ENCODE measurements at regions not wholly inside any gene's neighbourhood (a gene's known extent, or its start where the extent isn't known, plus 50 kb on each side); places are given as distances from the start of the nearest gene placed in this dataset.

GRCh38 chr5:120386981-120387380 is 77.1 kb upstream of the PRR16 start:
- Histone ChIP-seq H3K27me3 (no peaks in the 10 kb centered on the region), H3K27ac (peak overlapping the region in 4 of 5 donors; percentile 13 to 59 (median 41)), H3K4me3 (no peak overlapping the region), H3K36me3 (no peaks in the 10 kb centered on the region), H3K4me1 (peaks cover 0 to 5% (median 0%) of the 10 kb centered on the region in 4 donors), H3K9me3 (no peaks in the 10 kb centered on the region)
- no peak for DNase-seq
- no peak for TF ChIP-seq POLR2AphosphoS5 (IDR thresholded peaks at IDR 0.05)
- TF ChIP-seq EP300 (IDR thresholded peaks at IDR 0.05) = no peak
- no peak for TF ChIP-seq POLR2A (IDR thresholded peaks at IDR 0.05)
- no peak for TF ChIP-seq CTCF (IDR thresholded peaks at IDR 0.05)
- intact Hi-C loops (cut with DNase I; ENCODE audit: low total_unique reads) = no loop called here

- intact Hi-C loops (cut with DNase I; ENCODE audit: low total_unique reads) = no loop called here
- Histone ChIP-seq H3K4me1 (peaks cover 0 to 5% (median 0%) of the 10 kb centered on the region in 4 donors), H3K36me3 (no peaks in the 10 kb centered on the region), H3K27me3 (no peaks in the 10 kb centered on the region), H3K9me3 (no peaks in the 10 kb centered on the region), H3K4me3 (no peak overlapping the region), H3K27ac (peak overlapping the region in 4 of 5 donors; percentile 36 to 77 (median 50))
- 29 to 51% (median 48%) methylated on average over 1 of the region's 1 CpG for WGBS, 5 donors
- TF ChIP-seq POLR2AphosphoS5 (IDR thresholded peaks at IDR 0.05) (peak in 1 of 3 donors; percentile 29), CTCF (IDR thresholded peaks at IDR 0.05) (no peak), POLR2A (IDR thresholded peaks at IDR 0.05) (no peak)
- no peak for DNase-seq
Observed at GRCh38 chr5:120388016-120388781, 75.9 kb upstream of the PRR16 start.

GRCh38 chr5:120394259-120394658 is 69.8 kb upstream of the PRR16 start:
- H3K4me1 ChIP-seq = no peaks in the 10 kb centered on the region
- no peak overlapping the region for H3K27ac ChIP-seq
- H3K9me3 ChIP-seq = peaks cover 0 to 3% (median under 1%) of the 10 kb centered on the region in 4 donors
- H3K27me3 ChIP-seq = no peaks in the 10 kb centered on the region
- intact Hi-C loops (cut with DNase I; ENCODE audit: low total_unique reads) = no loop called here
- no peak for DNase-seq
- no peaks in the 10 kb centered on the region for H3K36me3 ChIP-seq
- TF ChIP-seq POLR2AphosphoS5 (IDR thresholded peaks at IDR 0.05) = no peak
- no peak overlapping the region for H3K4me3 ChIP-seq

GRCh38 chr5:120396186-120396585 is 67.9 kb upstream of the PRR16 start:
- H3K27me3 ChIP-seq = no peaks in the 10 kb centered on the region
- H3K4me1 ChIP-seq = no peaks in the 10 kb centered on the region
- TF ChIP-seq POLR2AphosphoS5 (IDR thresholded peaks at IDR 0.05) (no peak), EP300 (IDR thresholded peaks at IDR 0.05) (no peak), CTCF (IDR thresholded peaks at IDR 0.05) (no peak), POLR2A (IDR thresholded peaks at IDR 0.05) (no peak)
- H3K9me3 ChIP-seq = peaks cover 0 to 14% (median 5%) of the 10 kb centered on the region in 4 donors
- H3K27ac ChIP-seq = no peak overlapping the region
- no peaks in the 10 kb centered on the region for H3K36me3 ChIP-seq
- no peak for DNase-seq
- intact Hi-C loops (cut with DNase I; ENCODE audit: low total_unique reads) = no loop called here
- H3K4me3 ChIP-seq = no peak overlapping the region

- TF ChIP-seq POLR2A (IDR thresholded peaks at IDR 0.05) (no peak), CTCF (IDR thresholded peaks at IDR 0.05) (no peak), POLR2AphosphoS5 (IDR thresholded peaks at IDR 0.05) (no peak), EP300 (IDR thresholded peaks at IDR 0.05) (no peak)
- H3K4me1 ChIP-seq = no peaks in the 10 kb centered on the region
- H3K36me3 ChIP-seq = no peaks in the 10 kb centered on the region
- H3K27ac ChIP-seq = no peak overlapping the region
- intact Hi-C loops (cut with DNase I; ENCODE audit: low total_unique reads) = no loop called here
- DNase-seq = no peak
- WGBS, 5 donors = 86 to 96% (median 89%) methylated on average over 1 of the region's 1 CpG
- H3K27me3 ChIP-seq = no peaks in the 10 kb centered on the region
- H3K4me3 ChIP-seq = no peak overlapping the region
- H3K9me3 ChIP-seq = peaks cover 0 to 15% (median 5%) of the 10 kb centered on the region in 4 donors
Observed at GRCh38 chr5:120400356-120400755, 63.7 kb upstream of the PRR16 start.
